ENCODE measurements at regions not wholly inside any gene's neighbourhood (a gene's known extent, or its start where the extent isn't known, plus 50 kb on each side); places are given as distances from the start of the nearest gene placed in this dataset.

- no peak for TF ChIP-seq CTCF (IDR thresholded peaks at IDR 0.05)
- Histone ChIP-seq H3K9ac (ENCODE audit: low read depth in 2 of 2, low read length in 2 of 2) (no peak overlapping the region), H3K36me3 (no peaks in the 10 kb centered on the region), H3K4me1 (no peaks in the 10 kb centered on the region), H3K9me3 (no peaks in the 10 kb centered on the region), H3K4me3 (no peak overlapping the region), H3K27ac (no peak overlapping the region), H3K27me3 (no peaks in the 10 kb centered on the region)
- intact Hi-C loops (cut with DNase I): no loop called here
- no peak for DNase-seq
These were observed 50.7 kb upstream of the DIAPH3 start for GRCh38 chr13:60214213-60215055.

GRCh38 chr13:60220072-60220471 is 56.3 kb upstream of the DIAPH3 start:
- H3K9ac ChIP-seq (ENCODE audit: low read depth in 2 of 2, low read length in 2 of 2): no peak overlapping the region
- H3K36me3 ChIP-seq: no peaks in the 10 kb centered on the region
- DNase-seq: no peak
- H3K9me3 ChIP-seq: no peaks in the 10 kb centered on the region
- no peak overlapping the region for H3K27ac ChIP-seq
- intact Hi-C loops (cut with DNase I): no loop called here
- TF ChIP-seq CTCF (IDR thresholded peaks at IDR 0.05): no peak
- no peak overlapping the region for H3K4me3 ChIP-seq
- no peaks in the 10 kb centered on the region for H3K27me3 ChIP-seq
- H3K4me1 ChIP-seq: no peaks in the 10 kb centered on the region

DNA sequence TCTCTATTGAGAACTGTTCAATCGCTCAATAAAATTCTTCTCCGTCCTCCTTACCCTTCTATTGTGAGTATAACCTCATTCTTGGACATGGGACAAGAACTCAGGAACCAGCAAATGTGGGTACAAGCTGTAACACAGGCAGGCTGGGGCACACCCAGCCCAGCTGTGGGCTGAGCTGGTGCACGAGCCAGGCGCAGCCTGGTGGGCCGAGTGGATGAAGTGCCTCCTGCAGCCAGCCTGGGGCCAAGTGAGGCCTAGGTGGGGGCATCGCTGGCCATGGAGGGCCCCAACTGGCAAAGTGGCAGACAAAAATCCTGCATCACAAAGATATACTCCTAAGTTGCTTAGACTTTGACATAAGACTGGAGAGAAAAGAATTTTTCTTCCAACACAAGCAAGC is 57.9 kb upstream of the DIAPH3 start:
- H3K4me3 ChIP-seq: no peak overlapping the region
- H3K9ac ChIP-seq (ENCODE audit: low read depth in 2 of 2, low read length in 2 of 2): no peak overlapping the region
- H3K4me1 ChIP-seq: no peaks in the 10 kb centered on the region
- intact Hi-C loops (cut with DNase I): no loop called here
- H3K36me3 ChIP-seq: no peaks in the 10 kb centered on the region
- no peak for DNase-seq
- H3K27ac ChIP-seq: no peak overlapping the region
- TF ChIP-seq CTCF (IDR thresholded peaks at IDR 0.05): no peak
- H3K9me3 ChIP-seq: no peaks in the 10 kb centered on the region
- H3K27me3 ChIP-seq: no peaks in the 10 kb centered on the region

DNA sequence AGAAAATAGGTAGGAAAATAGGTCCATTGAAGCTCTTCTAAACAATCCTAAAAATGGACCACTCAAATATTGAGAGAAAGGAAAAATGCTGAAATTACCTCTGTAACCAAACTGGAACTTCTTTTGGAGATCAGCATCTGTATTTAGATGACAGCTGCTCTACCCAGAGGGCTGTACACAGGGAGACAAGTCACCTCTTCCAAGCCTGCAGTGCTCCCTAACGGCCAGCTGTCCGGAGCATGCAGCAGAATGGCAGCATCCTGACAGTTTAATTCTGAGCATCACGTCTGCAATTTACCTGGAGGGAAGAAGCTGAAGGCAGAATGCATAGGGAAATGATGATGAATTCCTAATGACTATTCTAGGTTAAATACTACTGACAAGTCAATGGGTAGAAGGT is 62.8 kb upstream of the DIAPH3 start:
- no peak overlapping the region for H3K9ac ChIP-seq (ENCODE audit: low read depth in 2 of 2, low read length in 2 of 2)
- DNase-seq: no peak
- H3K4me3 ChIP-seq: no peak overlapping the region
- no peak for TF ChIP-seq CTCF (IDR thresholded peaks at IDR 0.05)
- no peaks in the 10 kb centered on the region for H3K9me3 ChIP-seq
- H3K4me1 ChIP-seq: no peaks in the 10 kb centered on the region
- intact Hi-C loops (cut with DNase I): no loop called here
- no peaks in the 10 kb centered on the region for H3K27me3 ChIP-seq
- no peaks in the 10 kb centered on the region for H3K36me3 ChIP-seq
- H3K27ac ChIP-seq: no peak overlapping the region

DNA sequence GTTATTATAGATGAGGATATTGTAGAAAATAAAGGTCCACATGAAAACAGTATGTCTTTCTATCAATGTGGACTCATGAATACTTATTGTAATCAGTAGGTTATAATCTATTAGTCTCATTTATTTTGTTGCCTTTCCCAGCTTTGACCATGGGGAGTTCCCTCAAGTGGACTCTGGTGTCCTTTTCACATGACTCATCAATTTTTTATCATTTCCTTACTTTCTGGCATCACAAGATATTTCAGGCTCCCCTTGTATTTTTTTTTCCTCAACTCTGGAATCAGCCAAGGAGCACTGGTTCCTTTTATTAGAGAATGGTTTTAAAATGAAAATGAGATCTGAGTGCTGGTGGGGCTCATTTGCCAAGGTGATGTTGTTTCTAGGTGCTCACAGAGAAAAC is 63.4 kb upstream of the DIAPH3 start:
- DNase-seq: no peak
- TF ChIP-seq CTCF (IDR thresholded peaks at IDR 0.05): no peak

More for the DNA sequence above, 63.4 kb upstream of the DIAPH3 start:
- Histone ChIP-seq H3K36me3 (no peaks in the 10 kb centered on the region), H3K4me3 (no peak overlapping the region), H3K27ac (no peak overlapping the region), H3K4me1 (no peaks in the 10 kb centered on the region), H3K9ac (ENCODE audit: low read depth in 2 of 2, low read length in 2 of 2) (no peak overlapping the region), H3K27me3 (no peaks in the 10 kb centered on the region), H3K9me3 (no peaks in the 10 kb centered on the region)
- intact Hi-C loops (cut with DNase I): no loop called here

All from colonic mucosa (tissue), 4 donors.